Peyer's patch (tissue), 4 donors: ENCODE measurements at regions not wholly inside any gene's neighbourhood (a gene's known extent, or its start where the extent isn't known, plus 50 kb on each side); places are given as distances from the start of the nearest gene placed in this dataset.

Experiments used
- DNase-seq, 3 donors: peaks; one replicate each; pipeline ENCODE4 v3.0.0-alpha.2; 2017 to 2019
- H3K27ac ChIP-seq, 4 donors: fragments of 200-600 bp; sonication (generic); one replicate each; pipeline ENCODE4 v1.5.1; 2016 to 2019
- H3K27me3 ChIP-seq, 2 donors: fragments of 200-600 bp; sonication (generic); one replicate each; pipeline ENCODE4 v1.5.1; 2019
- H3K36me3 ChIP-seq, 3 donors: fragments of 200-600 bp; sonication (generic); one replicate each; pipeline ENCODE4 v1.5.1; 2016 to 2019
- H3K4me1 ChIP-seq, 4 donors: fragments of 200-600 bp; sonication (generic); one replicate each; pipeline ENCODE4 v1.5.1; 2016 to 2019
- H3K4me3 ChIP-seq, 4 donors: fragments of 200-600 bp; sonication (generic); 1 replicate in 3 of 4; 2 replicates in 1 of 4; pipeline ENCODE4 v1.5.1; 2016 to 2019; ENCODE audit warnings: mild to moderate bottlenecking in 1 of 4
- H3K9me3 ChIP-seq, 4 donors: fragments of 200-600 bp; sonication (generic); one replicate each; pipeline ENCODE4 v1.5.1; 2016 to 2019; ENCODE audit warnings: mild to moderate bottlenecking in 1 of 4
- CTCF ChIP-seq, 6 experiments: fragments of 450-650 bp in 4 of 6; fragments of 200-600 bp in 2 of 6; sonication (generic) in 1 of 6; IDR thresholded peaks; one replicate each; pipeline ENCODE4 v1.5.1; 2017 to 2019; ENCODE audit warnings: antibody characterized with exemption in 6 of 6, mild to moderate bottlenecking in 3 of 6, moderate library complexity in 1 of 6
- POLR2A ChIP-seq, 2 donors: fragments of 450-650 bp; IDR thresholded peaks; one replicate each; pipeline ENCODE4 v1.5.1; 2017; ENCODE audit warnings: antibody characterized with exemption in 2 of 2, mild to moderate bottlenecking in 2 of 2, moderate library complexity in 2 of 2

- H3K9me3 ChIP-seq, result no peaks in the 10 kb centered on the region
- TF ChIP-seq CTCF (IDR thresholded peaks at IDR 0.05) (no peak), POLR2A (IDR thresholded peaks at IDR 0.05) (no peak)
- H3K4me1 ChIP-seq, result no peaks in the 10 kb centered on the region
- H3K27me3 ChIP-seq, result no peaks in the 10 kb centered on the region
- H3K4me3 ChIP-seq, result no peak overlapping the region
- no peak for DNase-seq
- H3K27ac ChIP-seq, result no peak overlapping the region
- no peaks in the 10 kb centered on the region for H3K36me3 ChIP-seq
Observed at GRCh38 chr13:47291107-47291656, 394.3 kb upstream of the HTR2A start.

DNA sequence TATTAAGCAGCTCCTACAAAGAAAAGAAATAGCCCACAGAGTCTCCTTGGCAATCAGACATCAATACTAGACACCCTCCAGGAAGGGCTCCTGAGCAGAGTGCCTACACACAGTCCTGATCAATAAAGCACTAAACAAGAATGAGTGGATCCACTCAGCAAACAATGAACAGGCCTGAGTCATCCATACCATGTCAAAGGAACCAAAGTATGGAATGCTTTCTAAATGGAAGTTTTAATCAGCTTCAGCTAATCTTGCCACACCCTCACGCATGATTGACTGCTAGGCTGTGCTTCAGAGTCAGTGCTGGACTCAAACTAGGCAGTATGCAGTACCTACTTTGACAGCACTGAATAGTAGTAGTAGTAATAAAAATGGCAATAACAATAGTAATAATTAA is 392.7 kb upstream of the HTR2A start:
- Histone ChIP-seq H3K9me3 (no peaks in the 10 kb centered on the region), H3K4me3 (no peak overlapping the region), H3K36me3 (no peaks in the 10 kb centered on the region), H3K4me1 (no peaks in the 10 kb centered on the region), H3K27me3 (no peaks in the 10 kb centered on the region), H3K27ac (no peak overlapping the region)
- no peak for DNase-seq
- no peak for TF ChIP-seq CTCF (IDR thresholded peaks at IDR 0.05)
- TF ChIP-seq POLR2A (IDR thresholded peaks at IDR 0.05), result no peak

- Histone ChIP-seq H3K9me3 (no peaks in the 10 kb centered on the region), H3K4me3 (no peak overlapping the region), H3K27me3 (no peaks in the 10 kb centered on the region), H3K27ac (no peak overlapping the region), H3K36me3 (no peaks in the 10 kb centered on the region), H3K4me1 (no peaks in the 10 kb centered on the region)
- TF ChIP-seq CTCF (IDR thresholded peaks at IDR 0.05) (no peak), POLR2A (IDR thresholded peaks at IDR 0.05) (no peak)
- no peak for DNase-seq
Observed at GRCh38 chr13:47288546-47288945, 391.7 kb upstream of the HTR2A start.

DNA sequence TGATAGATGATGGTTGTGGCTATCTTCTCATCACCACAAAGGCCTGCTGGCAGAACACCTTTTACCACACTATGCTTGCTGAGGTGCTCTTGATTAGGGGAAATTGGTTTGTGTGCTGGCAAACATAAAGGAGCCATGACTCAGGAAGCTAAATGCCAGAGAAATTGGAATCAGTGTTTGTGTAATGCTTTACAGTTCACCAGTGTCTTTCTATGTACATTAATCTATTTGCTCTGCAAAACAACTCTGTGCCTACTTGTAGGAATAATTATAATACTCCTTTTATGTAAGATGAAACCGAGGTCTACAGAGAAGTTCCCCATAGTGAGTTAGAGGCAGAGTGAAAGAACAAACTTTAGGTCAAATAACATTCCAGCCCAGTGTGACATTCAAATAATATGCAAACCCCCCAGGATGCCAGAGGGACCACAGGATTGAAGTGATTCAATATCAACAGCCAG is 390.5 kb upstream of the HTR2A start:
- H3K27ac ChIP-seq, result no peak overlapping the region
- H3K4me1 ChIP-seq, result no peaks in the 10 kb centered on the region
- DNase-seq, result no peak
- H3K4me3 ChIP-seq, result no peak overlapping the region
- no peaks in the 10 kb centered on the region for H3K36me3 ChIP-seq
- no peaks in the 10 kb centered on the region for H3K9me3 ChIP-seq
- H3K27me3 ChIP-seq, result no peaks in the 10 kb centered on the region
- no peak for TF ChIP-seq POLR2A (IDR thresholded peaks at IDR 0.05)
- no peak for TF ChIP-seq CTCF (IDR thresholded peaks at IDR 0.05)

- no peak for TF ChIP-seq CTCF (IDR thresholded peaks at IDR 0.05)
- no peak for TF ChIP-seq POLR2A (IDR thresholded peaks at IDR 0.05)
- no peaks in the 10 kb centered on the region for H3K36me3 ChIP-seq
- no peaks in the 10 kb centered on the region for H3K27me3 ChIP-seq
- no peaks in the 10 kb centered on the region for H3K9me3 ChIP-seq
- no peak overlapping the region for H3K4me3 ChIP-seq
- no peak for DNase-seq
- no peaks in the 10 kb centered on the region for H3K4me1 ChIP-seq
- H3K27ac ChIP-seq, result no peak overlapping the region
Observed at GRCh38 chr13:47281991-47282390, 385.1 kb upstream of the HTR2A start.

DNA sequence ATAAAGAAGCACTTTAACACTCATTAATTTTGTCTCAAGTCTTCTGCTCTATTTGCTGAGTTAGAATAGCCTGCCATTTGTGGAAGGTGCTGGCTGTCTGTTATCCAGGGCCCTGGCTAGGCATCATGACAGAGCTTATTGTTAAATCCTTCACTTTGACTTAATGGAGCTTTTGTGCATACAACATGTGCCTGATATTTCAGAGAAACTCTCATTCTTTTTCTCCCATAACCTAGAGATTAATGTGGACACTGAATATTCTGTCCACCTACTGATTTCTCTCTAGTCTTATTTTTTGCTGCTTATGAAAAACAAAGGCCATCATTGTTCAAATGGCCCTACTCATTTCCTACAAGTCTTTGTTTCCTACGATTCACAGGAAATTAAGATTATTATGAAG is 383.1 kb upstream of the HTR2A start:
- TF ChIP-seq CTCF (IDR thresholded peaks at IDR 0.05), result no peak
- TF ChIP-seq POLR2A (IDR thresholded peaks at IDR 0.05), result no peak
- no peak overlapping the region for H3K4me3 ChIP-seq
- no peaks in the 10 kb centered on the region for H3K27me3 ChIP-seq
- no peaks in the 10 kb centered on the region for H3K4me1 ChIP-seq
- no peaks in the 10 kb centered on the region for H3K36me3 ChIP-seq
- no peak overlapping the region for H3K27ac ChIP-seq
- no peaks in the 10 kb centered on the region for H3K9me3 ChIP-seq
- no peak for DNase-seq
